Activated CD4-positive, CD25-positive, alpha-beta regulatory T cell treated with anti-CD3 and anti-CD28 coated beads, Interleukin-2, amount 50 U/mL, for 72 hours (primary cell): ENCODE measurements at regions not wholly inside any gene's neighbourhood (a gene's known extent, or its start where the extent isn't known, plus 50 kb on each side); places are given as distances from the start of the nearest gene placed in this dataset.

ENCODE experiments used
- DNase-seq: peaks from one replicate; pipeline ENCODE4 v3.0.0; 2021

GRCh38 chr11:35077709-35078469 lies 61.1 kb upstream of the CD44 start:
- no peak for DNase-seq

- no peak for DNase-seq
Observed at GRCh38 chr11:35078470-35078735, 60.6 kb upstream of the CD44 start.

GRCh38 chr11:35079611-35080010 lies 59.4 kb upstream of the CD44 start:
- no peak for DNase-seq

GRCh38 chr11:35082321-35083180 lies 56.4 kb upstream of the CD44 start:
- peak; percentile 70 for DNase-seq

GRCh38 chr11:35083181-35083430 lies 55.9 kb upstream of the CD44 start:
- no peak for DNase-seq

- no peak for DNase-seq
Observed at GRCh38 chr11:35083431-35084238, 55.3 kb upstream of the CD44 start.

- DNase-seq, result no peak
Observed at GRCh38 chr11:35084817-35085440, 54.0 kb upstream of the CD44 start.

DNA sequence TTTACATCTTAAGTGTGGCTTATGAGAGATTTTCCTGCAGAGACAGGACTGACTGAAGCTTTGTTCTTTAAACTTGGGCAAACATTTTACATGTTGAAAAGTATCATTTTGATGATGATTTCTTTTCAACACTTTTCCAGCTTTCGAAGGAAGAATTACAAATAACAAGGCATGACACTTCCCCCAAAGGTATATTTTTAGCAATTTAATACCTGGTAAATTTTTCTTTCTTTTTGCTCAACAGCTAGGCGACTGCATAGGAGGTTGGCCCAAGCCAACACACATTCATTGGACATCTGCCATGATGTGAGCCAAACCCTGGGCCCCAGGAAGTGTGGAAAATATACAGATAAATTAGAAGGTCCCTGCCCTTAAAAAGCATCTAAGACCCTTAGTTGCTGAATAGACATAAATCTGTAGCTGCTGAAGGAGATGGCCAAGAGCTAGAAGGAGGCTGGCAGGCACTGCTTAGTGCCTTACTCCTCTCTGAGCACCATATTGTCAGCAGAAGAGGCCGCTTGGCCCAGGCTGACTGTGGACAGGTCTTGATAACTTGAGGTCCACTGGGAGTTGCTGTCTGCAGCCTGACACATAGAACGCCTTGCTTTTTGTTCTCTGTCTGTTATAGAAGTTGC lies 53.3 kb upstream of the CD44 start:
- no peak for DNase-seq

DNA sequence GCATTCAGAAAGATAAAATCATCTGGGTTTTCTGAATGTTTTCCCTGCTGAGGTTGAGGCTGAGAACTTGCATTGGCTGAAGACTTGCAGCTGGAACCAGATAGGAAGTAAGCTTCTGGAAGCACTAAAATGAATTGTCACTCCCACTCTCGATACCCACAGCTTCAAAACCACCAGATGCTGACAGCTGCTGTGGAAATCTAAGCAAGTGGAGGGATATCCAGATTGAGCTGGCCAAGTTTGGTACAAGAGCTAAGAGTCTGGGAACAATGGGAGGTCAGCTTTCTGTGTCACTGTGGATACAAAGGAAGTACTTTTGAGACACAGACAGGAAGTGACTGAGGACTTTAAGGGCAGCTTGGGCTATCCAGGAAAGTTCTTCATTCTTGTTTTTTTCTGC lies 51.3 kb upstream of the CD44 start:
- no peak for DNase-seq

- DNase-seq, result no peak
Observed at GRCh38 chr11:35088226-35088625, 50.7 kb upstream of the CD44 start.

GRCh38 chr11:35088676-35089075 lies 50.3 kb upstream of the CD44 start:
- no peak for DNase-seq
